PC-9 (cell line): ENCODE measurements at regions not wholly inside any gene's neighbourhood (a gene's known extent, or its start where the extent isn't known, plus 50 kb on each side); places are given as distances from the start of the nearest gene placed in this dataset.

ENCODE experiments used
- EZH2 ChIP-seq: fragments of 200-600 bp; sonication (generic); IDR thresholded peaks from 2 replicates; pipeline ENCODE4 v1.8.0; 2017; ENCODE audit warnings: antibody characterized with exemption, low read depth
- TF ChIP-seq, protein P1 (sequence below): fragments of 200-600 bp; sonication (generic); conservative IDR thresholded peaks from 2 replicates; pipeline ENCODE4 v1.6.1; 2017; ENCODE audit warnings: mixed run types, antibody characterized with exemption, mild to moderate bottlenecking, moderate library complexity

- TF ChIP-seq, protein P1, sequence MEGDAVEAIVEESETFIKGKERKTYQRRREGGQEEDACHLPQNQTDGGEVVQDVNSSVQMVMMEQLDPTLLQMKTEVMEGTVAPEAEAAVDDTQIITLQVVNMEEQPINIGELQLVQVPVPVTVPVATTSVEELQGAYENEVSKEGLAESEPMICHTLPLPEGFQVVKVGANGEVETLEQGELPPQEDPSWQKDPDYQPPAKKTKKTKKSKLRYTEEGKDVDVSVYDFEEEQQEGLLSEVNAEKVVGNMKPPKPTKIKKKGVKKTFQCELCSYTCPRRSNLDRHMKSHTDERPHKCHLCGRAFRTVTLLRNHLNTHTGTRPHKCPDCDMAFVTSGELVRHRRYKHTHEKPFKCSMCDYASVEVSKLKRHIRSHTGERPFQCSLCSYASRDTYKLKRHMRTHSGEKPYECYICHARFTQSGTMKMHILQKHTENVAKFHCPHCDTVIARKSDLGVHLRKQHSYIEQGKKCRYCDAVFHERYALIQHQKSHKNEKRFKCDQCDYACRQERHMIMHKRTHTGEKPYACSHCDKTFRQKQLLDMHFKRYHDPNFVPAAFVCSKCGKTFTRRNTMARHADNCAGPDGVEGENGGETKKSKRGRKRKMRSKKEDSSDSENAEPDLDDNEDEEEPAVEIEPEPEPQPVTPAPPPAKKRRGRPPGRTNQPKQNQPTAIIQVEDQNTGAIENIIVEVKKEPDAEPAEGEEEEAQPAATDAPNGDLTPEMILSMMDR, result no peak
- no peak for TF ChIP-seq EZH2
Observed at GRCh38 chr1:80448081-80448480, 1352.7 kb upstream of the ADGRL2 start.
